ENCODE measurements at regions not wholly inside any gene's neighbourhood (a gene's known extent, or its start where the extent isn't known, plus 50 kb on each side); places are given as distances from the start of the nearest gene placed in this dataset.
"Not testable (repeated sequence)": the region's sequence is repeated elsewhere in the genome, so short reads cannot be mapped to it uniquely, and the experiment has no call there.

GRCh38 chr3:59372346-59372745 lies 322.5 kb upstream of the CFAP20DC start:
- WGBS (ENCODE audit: insufficient coverage), result 56% methylated on average over 3 of the region's 3 CpGs

GRCh38 chr3:59368900-59369675 lies 319.3 kb upstream of the CFAP20DC start:
- WGBS (ENCODE audit: insufficient coverage), result 78% methylated on average over 3 of the region's 5 CpGs
- CTCF ChIA-PET, result no interaction called here

More at GRCh38 chr3:59372346-59372745, 322.5 kb upstream of the CFAP20DC start:
- Histone ChIP-seq H3K36me3 (ENCODE audit: control insufficient read depth in 2 of 2, extremely low read depth in 1 of 2, insufficient read depth in 1 of 2, low read length in 1 of 2) (no peaks in the 10 kb centered on the region), H3K4me3 (ENCODE audit: control insufficient read depth in 1 of 2, extremely low read depth in 1 of 2, low read length in 1 of 2) (no peak overlapping the region), H3K9me3 (no peaks in the 10 kb centered on the region), H3K27me3 (replicated peaks in 1 of 2; ENCODE audit: control insufficient read depth in 2 of 2, extremely low read depth in 1 of 2, insufficient read depth in 2 of 2, low read length in 1 of 2) (no peaks in the 10 kb centered on the region), H3K27ac (ENCODE audit: low read length) (no peak overlapping the region), H3K4me1 (ENCODE audit: control insufficient read depth in 1 of 2, extremely low read depth in 1 of 2, insufficient read depth in 2 of 2, low read length in 2 of 2) (peaks cover 2 to 3% of the 10 kb centered on the region in 2 experiments)
- H3K36me3 Mint-ChIP-seq, result no peaks in the 10 kb centered on the region
- H3K9me3 Mint-ChIP-seq, result peaks cover 0 to 3% (median 0%) of the 10 kb centered on the region in 3 donors
- no peaks in the 10 kb centered on the region for H3K27me3 Mint-ChIP-seq
- ChIA-PET POLR2A (no interaction called here), CTCF (no interaction called here)
- no peak for DNase-seq
- H3K4me1 Mint-ChIP-seq, result peaks cover 2 to 11% (median 8%) of the 10 kb centered on the region in 3 donors
- no peak overlapping the region for H3K4me3 Mint-ChIP-seq
- no peak for ATAC-seq (replicated peaks in 1 of 4)
- H3K27ac Mint-ChIP-seq, result no peak overlapping the region

GRCh38 chr3:59367150-59367549 lies 317.3 kb upstream of the CFAP20DC start:
- H3K27ac ChIP-seq (ENCODE audit: low read length), result no peak overlapping the region
- no CpG with 5 or more reads among the region's 3 CpGs for WGBS (ENCODE audit: insufficient coverage)
- no peak overlapping the region for H3K27ac Mint-ChIP-seq
- no peaks in the 10 kb centered on the region for H3K27me3 ChIP-seq (replicated peaks in 1 of 2; ENCODE audit: control insufficient read depth in 2 of 2, extremely low read depth in 1 of 2, insufficient read depth in 2 of 2, low read length in 1 of 2)
- no peak overlapping the region for H3K4me3 Mint-ChIP-seq
- no peaks in the 10 kb centered on the region for H3K27me3 Mint-ChIP-seq
- CTCF ChIA-PET, result no interaction called here
- ATAC-seq (replicated peaks in 1 of 4) (no peak), DNase-seq (no peak)
- no peaks in the 10 kb centered on the region for H3K9me3 Mint-ChIP-seq
- H3K4me1 Mint-ChIP-seq, result peaks cover 7 to 14% (median 9%) of the 10 kb centered on the region in 3 donors
- POLR2A ChIA-PET, result no interaction called here
- no peak overlapping the region for H3K4me3 ChIP-seq (ENCODE audit: control insufficient read depth in 1 of 2, extremely low read depth in 1 of 2, low read length in 1 of 2)
- H3K4me1 ChIP-seq (ENCODE audit: control insufficient read depth in 1 of 2, extremely low read depth in 1 of 2, insufficient read depth in 2 of 2, low read length in 2 of 2), result peaks cover 0 to 3% of the 10 kb centered on the region in 2 experiments
- H3K36me3 Mint-ChIP-seq, result no peaks in the 10 kb centered on the region
- no peaks in the 10 kb centered on the region for H3K36me3 ChIP-seq (ENCODE audit: control insufficient read depth in 2 of 2, extremely low read depth in 1 of 2, insufficient read depth in 1 of 2, low read length in 1 of 2)
- no peaks in the 10 kb centered on the region for H3K9me3 ChIP-seq

More at GRCh38 chr3:59368900-59369675, 319.3 kb upstream of the CFAP20DC start:
- Mint-ChIP-seq H3K36me3 (no peaks in the 10 kb centered on the region), H3K4me1 (peaks cover 7 to 14% (median 9%) of the 10 kb centered on the region in 3 donors), H3K9me3 (peaks cover 0 to 3% (median 0%) of the 10 kb centered on the region in 3 donors), H3K27ac (no peak overlapping the region), H3K27me3 (no peaks in the 10 kb centered on the region), H3K4me3 (no peak overlapping the region)
- Histone ChIP-seq H3K27me3 (replicated peaks in 1 of 2; ENCODE audit: control insufficient read depth in 2 of 2, extremely low read depth in 1 of 2, insufficient read depth in 2 of 2, low read length in 1 of 2) (no peaks in the 10 kb centered on the region), H3K27ac (ENCODE audit: low read length) (no peak overlapping the region), H3K4me1 (ENCODE audit: control insufficient read depth in 1 of 2, extremely low read depth in 1 of 2, insufficient read depth in 2 of 2, low read length in 2 of 2) (peaks cover 0 to 3% of the 10 kb centered on the region in 2 experiments), H3K4me3 (ENCODE audit: control insufficient read depth in 1 of 2, extremely low read depth in 1 of 2, low read length in 1 of 2) (no peak overlapping the region), H3K36me3 (ENCODE audit: control insufficient read depth in 2 of 2, extremely low read depth in 1 of 2, insufficient read depth in 1 of 2, low read length in 1 of 2) (no peaks in the 10 kb centered on the region), H3K9me3 (no peaks in the 10 kb centered on the region)
- ATAC-seq (replicated peaks in 1 of 4) (no peak), DNase-seq (no peak)
- POLR2A ChIA-PET, result no interaction called here

GRCh38 chr3:59366218-59366617 lies 316.4 kb upstream of the CFAP20DC start:
- Mint-ChIP-seq H3K36me3 (no peaks in the 10 kb centered on the region), H3K27me3 (no peaks in the 10 kb centered on the region), H3K27ac (no peak overlapping the region), H3K4me3 (no peak overlapping the region), H3K9me3 (peaks cover 0 to 7% (median 0%) of the 10 kb centered on the region in 3 donors), H3K4me1 (peaks cover 7 to 14% (median 9%) of the 10 kb centered on the region in 3 donors)
- no peaks in the 10 kb centered on the region for H3K9me3 ChIP-seq
- POLR2A ChIA-PET, result no interaction called here
- DNase-seq (no peak), ATAC-seq (replicated peaks in 1 of 4) (no peak)
- no peak overlapping the region for H3K4me3 ChIP-seq (ENCODE audit: control insufficient read depth in 1 of 2, extremely low read depth in 1 of 2, low read length in 1 of 2)
- no peaks in the 10 kb centered on the region for H3K27me3 ChIP-seq (replicated peaks in 1 of 2; ENCODE audit: control insufficient read depth in 2 of 2, extremely low read depth in 1 of 2, insufficient read depth in 2 of 2, low read length in 1 of 2)
- peaks cover 0 to 3% of the 10 kb centered on the region in 2 experiments for H3K4me1 ChIP-seq (ENCODE audit: control insufficient read depth in 1 of 2, extremely low read depth in 1 of 2, insufficient read depth in 2 of 2, low read length in 2 of 2)
- H3K27ac ChIP-seq (ENCODE audit: low read length), result no peak overlapping the region
- CTCF ChIA-PET, result no interaction called here
- no peaks in the 10 kb centered on the region for H3K36me3 ChIP-seq (ENCODE audit: control insufficient read depth in 2 of 2, extremely low read depth in 1 of 2, insufficient read depth in 1 of 2, low read length in 1 of 2)
- no CpG with 5 or more reads among the region's 2 CpGs for WGBS (ENCODE audit: insufficient coverage)

- no peaks in the 10 kb centered on the region for H3K36me3 Mint-ChIP-seq
- Histone ChIP-seq H3K4me3 (ENCODE audit: control insufficient read depth in 1 of 2, extremely low read depth in 1 of 2, low read length in 1 of 2) (no peak overlapping the region), H3K27me3 (replicated peaks in 1 of 2; ENCODE audit: control insufficient read depth in 2 of 2, extremely low read depth in 1 of 2, insufficient read depth in 2 of 2, low read length in 1 of 2) (no peaks in the 10 kb centered on the region), H3K27ac (ENCODE audit: low read length) (no peak overlapping the region), H3K36me3 (ENCODE audit: control insufficient read depth in 2 of 2, extremely low read depth in 1 of 2, insufficient read depth in 1 of 2, low read length in 1 of 2) (no peaks in the 10 kb centered on the region), H3K9me3 (no peaks in the 10 kb centered on the region), H3K4me1 (ENCODE audit: control insufficient read depth in 1 of 2, extremely low read depth in 1 of 2, insufficient read depth in 2 of 2, low read length in 2 of 2) (peaks cover 0 to 3% of the 10 kb centered on the region in 2 experiments)
- no peak overlapping the region for H3K27ac Mint-ChIP-seq
- ATAC-seq (replicated peaks in 1 of 4), result no peak
- ChIA-PET POLR2A (no interaction called here), CTCF (interaction anchor here in 1 of 2 donors (0.6 to 0.7 kb wide), 2 partner anchors 29 to 177 kb away, joined by 3 read pairs; no protein-coding TSS in a partner anchor)
- WGBS (ENCODE audit: insufficient coverage), result no CpG with 5 or more reads among the region's 4 CpGs
- peaks cover 7 to 14% (median 9%) of the 10 kb centered on the region in 3 donors for H3K4me1 Mint-ChIP-seq
- H3K9me3 Mint-ChIP-seq, result peaks cover 0 to 7% (median 3%) of the 10 kb centered on the region in 3 donors
- no peak for DNase-seq
- H3K27me3 Mint-ChIP-seq, result no peaks in the 10 kb centered on the region
- no peak overlapping the region for H3K4me3 Mint-ChIP-seq
Observed at GRCh38 chr3:59364496-59364895, 314.7 kb upstream of the CFAP20DC start.

GRCh38 chr3:59360312-59360711 lies 310.5 kb upstream of the CFAP20DC start:
- CTCF ChIA-PET; H3K27me3 ChIP-seq (replicated peaks in 1 of 2; ENCODE audit: control insufficient read depth in 2 of 2, extremely low read depth in 1 of 2, insufficient read depth in 2 of 2, low read length in 1 of 2); ATAC-seq (replicated peaks in 1 of 4); H3K36me3 Mint-ChIP-seq; H3K4me3 Mint-ChIP-seq; H3K27ac Mint-ChIP-seq; H3K27me3 Mint-ChIP-seq; DNase-seq; H3K4me1 Mint-ChIP-seq; POLR2A ChIA-PET; H3K27ac ChIP-seq (ENCODE audit: low read length); H3K4me3 ChIP-seq (ENCODE audit: control insufficient read depth in 1 of 2, extremely low read depth in 1 of 2, low read length in 1 of 2); H3K9me3 ChIP-seq; H3K36me3 ChIP-seq (ENCODE audit: control insufficient read depth in 2 of 2, extremely low read depth in 1 of 2, insufficient read depth in 1 of 2, low read length in 1 of 2); H3K4me1 ChIP-seq (ENCODE audit: control insufficient read depth in 1 of 2, extremely low read depth in 1 of 2, insufficient read depth in 2 of 2, low read length in 2 of 2): not testable (repeated sequence)
- peaks cover 5 to 19% (median 8%) of the 10 kb centered on the region in 3 donors for H3K9me3 Mint-ChIP-seq
- WGBS (ENCODE audit: insufficient coverage), result 79% methylated on average over 6 of the region's 8 CpGs
